B cell (primary cell): ENCODE measurements at regions not wholly inside any gene's neighbourhood (a gene's known extent, or its start where the extent isn't known, plus 50 kb on each side); places are given as distances from the start of the nearest gene placed in this dataset.

Experiments used
- EZH2 ChIP-seq: IDR thresholded peaks from 2 replicates; pipeline ENCODE4 v1.6.1; 2012; ENCODE audit warnings: borderline replicate concordance, low read depth, mild to moderate bottlenecking, moderate library complexity, low read length; ENCODE audit not compliant: insufficient read depth, poor library complexity, severe bottlenecking
- TF ChIP-seq, protein P1 (sequence below): fragments of 200-600 bp; IDR thresholded peaks from one replicate; pipeline ENCODE4 v1.8.0; 2022; ENCODE audit warnings: antibody characterized with exemption, mild to moderate bottlenecking

DNA sequence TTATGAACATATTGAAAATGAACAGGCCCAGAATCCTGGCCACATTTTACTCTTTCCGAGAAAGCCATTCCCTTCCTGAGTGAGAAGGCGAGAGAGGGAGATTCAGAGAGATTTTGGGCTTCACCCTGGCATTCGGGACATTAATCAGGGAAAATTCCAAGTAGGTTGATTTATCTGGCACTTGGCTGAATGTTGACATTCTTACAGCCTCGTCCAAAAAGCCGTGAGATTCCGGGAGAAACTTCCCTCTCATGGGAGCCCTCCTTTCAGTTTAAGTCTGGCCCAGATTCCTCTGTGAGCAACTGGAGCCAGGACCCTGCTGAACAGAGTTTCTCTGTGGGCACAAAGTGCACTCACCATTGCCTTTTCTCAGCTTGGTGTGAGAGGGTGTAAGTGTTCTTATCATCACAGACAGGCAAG, 129.2 kb upstream of the PEG3 start:
- TF ChIP-seq, protein P1, sequence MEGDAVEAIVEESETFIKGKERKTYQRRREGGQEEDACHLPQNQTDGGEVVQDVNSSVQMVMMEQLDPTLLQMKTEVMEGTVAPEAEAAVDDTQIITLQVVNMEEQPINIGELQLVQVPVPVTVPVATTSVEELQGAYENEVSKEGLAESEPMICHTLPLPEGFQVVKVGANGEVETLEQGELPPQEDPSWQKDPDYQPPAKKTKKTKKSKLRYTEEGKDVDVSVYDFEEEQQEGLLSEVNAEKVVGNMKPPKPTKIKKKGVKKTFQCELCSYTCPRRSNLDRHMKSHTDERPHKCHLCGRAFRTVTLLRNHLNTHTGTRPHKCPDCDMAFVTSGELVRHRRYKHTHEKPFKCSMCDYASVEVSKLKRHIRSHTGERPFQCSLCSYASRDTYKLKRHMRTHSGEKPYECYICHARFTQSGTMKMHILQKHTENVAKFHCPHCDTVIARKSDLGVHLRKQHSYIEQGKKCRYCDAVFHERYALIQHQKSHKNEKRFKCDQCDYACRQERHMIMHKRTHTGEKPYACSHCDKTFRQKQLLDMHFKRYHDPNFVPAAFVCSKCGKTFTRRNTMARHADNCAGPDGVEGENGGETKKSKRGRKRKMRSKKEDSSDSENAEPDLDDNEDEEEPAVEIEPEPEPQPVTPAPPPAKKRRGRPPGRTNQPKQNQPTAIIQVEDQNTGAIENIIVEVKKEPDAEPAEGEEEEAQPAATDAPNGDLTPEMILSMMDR: no peak
- TF ChIP-seq EZH2: no peak
